ENCODE measurements at regions not wholly inside any gene's neighbourhood (a gene's known extent, or its start where the extent isn't known, plus 50 kb on each side); places are given as distances from the start of the nearest gene placed in this dataset.

DNA sequence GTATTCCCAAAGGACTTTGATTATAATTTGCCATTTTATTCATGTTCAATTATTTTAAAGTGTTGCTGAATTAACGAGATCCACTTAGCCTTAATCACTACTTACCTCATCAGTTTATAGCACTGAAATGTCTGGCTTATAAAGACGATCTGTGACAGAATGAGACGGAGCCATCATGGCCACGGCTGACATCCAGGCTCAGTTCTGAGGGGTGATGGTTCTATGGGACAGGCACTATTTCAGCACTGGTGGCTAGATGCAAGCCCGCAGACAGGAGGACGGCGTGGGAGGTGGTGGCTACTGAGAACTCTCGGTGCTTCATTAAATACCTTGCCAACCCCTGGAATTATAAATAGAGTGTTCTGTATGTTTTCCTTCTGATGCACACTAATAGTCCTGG lies 1084.2 kb upstream of the TENM3 start (continued):
- TF ChIP-seq CENPBD1 (CRISPR knock-in tag; IDR thresholded peaks at IDR 0.05; ENCODE audit: borderline replicate concordance, low read depth) (no peak), NKX3-1 (CRISPR knock-in tag; IDR thresholded peaks at IDR 0.05) (no peak), ZNF383 (CRISPR knock-in tag; IDR thresholded peaks at IDR 0.05; ENCODE audit: borderline replicate concordance) (no peak), EZH2 (conservative IDR thresholded peaks at IDR 0.05; ENCODE audit: low read depth, low read length) (no peak), STAG1 (CRISPR knock-in tag; IDR thresholded peaks at IDR 0.05) (no peak), CREB1 (IDR thresholded peaks at IDR 0.05) (no peak), CREB1 (CRISPR knock-in tag; IDR thresholded peaks at IDR 0.05) (no peak), HOXA3 (CRISPR knock-in tag; IDR thresholded peaks at IDR 0.05) (no peak), SMAD1 (CRISPR knock-in tag; IDR thresholded peaks at IDR 0.05; ENCODE audit: borderline replicate concordance, low read depth) (no peak), NR2F2 (IDR thresholded peaks at IDR 0.05; ENCODE audit: borderline replicate concordance, low read depth) (no peak), PHF8 (CRISPR knock-in tag; IDR thresholded peaks at IDR 0.05) (no peak), ZNF230 (CRISPR knock-in tag; IDR thresholded peaks at IDR 0.05) (no peak), TGIF2 (CRISPR knock-in tag; IDR thresholded peaks at IDR 0.05) (no peak)
- TF ChIP-seq, protein P1, sequence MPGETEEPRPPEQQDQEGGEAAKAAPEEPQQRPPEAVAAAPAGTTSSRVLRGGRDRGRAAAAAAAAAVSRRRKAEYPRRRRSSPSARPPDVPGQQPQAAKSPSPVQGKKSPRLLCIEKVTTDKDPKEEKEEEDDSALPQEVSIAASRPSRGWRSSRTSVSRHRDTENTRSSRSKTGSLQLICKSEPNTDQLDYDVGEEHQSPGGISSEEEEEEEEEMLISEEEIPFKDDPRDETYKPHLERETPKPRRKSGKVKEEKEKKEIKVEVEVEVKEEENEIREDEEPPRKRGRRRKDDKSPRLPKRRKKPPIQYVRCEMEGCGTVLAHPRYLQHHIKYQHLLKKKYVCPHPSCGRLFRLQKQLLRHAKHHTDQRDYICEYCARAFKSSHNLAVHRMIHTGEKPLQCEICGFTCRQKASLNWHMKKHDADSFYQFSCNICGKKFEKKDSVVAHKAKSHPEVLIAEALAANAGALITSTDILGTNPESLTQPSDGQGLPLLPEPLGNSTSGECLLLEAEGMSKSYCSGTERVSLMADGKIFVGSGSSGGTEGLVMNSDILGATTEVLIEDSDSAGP (CRISPR knock-in tag; IDR thresholded peaks at IDR 0.05; ENCODE audit: borderline replicate concordance): no peak
- TF ChIP-seq, protein P2, sequence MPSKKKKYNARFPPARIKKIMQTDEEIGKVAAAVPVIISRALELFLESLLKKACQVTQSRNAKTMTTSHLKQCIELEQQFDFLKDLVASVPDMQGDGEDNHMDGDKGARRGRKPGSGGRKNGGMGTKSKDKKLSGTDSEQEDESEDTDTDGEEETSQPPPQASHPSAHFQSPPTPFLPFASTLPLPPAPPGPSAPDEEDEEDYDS (CRISPR knock-in tag; IDR thresholded peaks at IDR 0.05): no peak

Measured in HepG2 (cell line).